HG02981 (cell line): ENCODE measurements at regions not wholly inside any gene's neighbourhood (a gene's known extent, or its start where the extent isn't known, plus 50 kb on each side); places are given as distances from the start of the nearest gene placed in this dataset.
"Not testable (repeated sequence)": the region's sequence is repeated elsewhere in the genome, so short reads cannot be mapped to it uniquely, and the experiment has no call there.

Experiments used
- ATAC-seq: cut with Tn5 transposase; IDR thresholded peaks from one replicate; pipeline ENCODE4 v1.9.1; 2021; ENCODE audit warnings: mild to moderate bottlenecking, moderate library complexity; ENCODE audit not compliant: unreplicated experiment

DNA sequence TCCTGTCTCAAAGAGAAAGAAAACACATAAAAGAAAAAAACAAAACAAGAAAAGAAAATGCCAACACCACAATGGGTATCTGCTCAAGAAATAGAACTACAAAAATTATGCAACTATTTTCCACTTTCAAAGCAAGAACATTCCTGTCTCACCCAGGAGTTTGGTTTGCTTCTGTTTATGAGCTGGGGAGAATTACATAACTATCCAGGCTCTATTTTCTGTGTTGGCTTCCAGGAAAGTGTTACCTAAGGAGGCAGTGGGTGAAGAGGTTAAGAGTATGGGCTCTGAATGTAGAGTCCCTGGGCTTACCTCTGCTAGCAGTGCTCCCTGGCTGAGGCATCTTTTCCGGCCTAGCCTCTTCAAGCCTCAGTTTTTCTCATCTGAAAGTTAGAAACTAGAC, 426.7 kb downstream of the MIAT start:
- ATAC-seq, result no peak

DNA sequence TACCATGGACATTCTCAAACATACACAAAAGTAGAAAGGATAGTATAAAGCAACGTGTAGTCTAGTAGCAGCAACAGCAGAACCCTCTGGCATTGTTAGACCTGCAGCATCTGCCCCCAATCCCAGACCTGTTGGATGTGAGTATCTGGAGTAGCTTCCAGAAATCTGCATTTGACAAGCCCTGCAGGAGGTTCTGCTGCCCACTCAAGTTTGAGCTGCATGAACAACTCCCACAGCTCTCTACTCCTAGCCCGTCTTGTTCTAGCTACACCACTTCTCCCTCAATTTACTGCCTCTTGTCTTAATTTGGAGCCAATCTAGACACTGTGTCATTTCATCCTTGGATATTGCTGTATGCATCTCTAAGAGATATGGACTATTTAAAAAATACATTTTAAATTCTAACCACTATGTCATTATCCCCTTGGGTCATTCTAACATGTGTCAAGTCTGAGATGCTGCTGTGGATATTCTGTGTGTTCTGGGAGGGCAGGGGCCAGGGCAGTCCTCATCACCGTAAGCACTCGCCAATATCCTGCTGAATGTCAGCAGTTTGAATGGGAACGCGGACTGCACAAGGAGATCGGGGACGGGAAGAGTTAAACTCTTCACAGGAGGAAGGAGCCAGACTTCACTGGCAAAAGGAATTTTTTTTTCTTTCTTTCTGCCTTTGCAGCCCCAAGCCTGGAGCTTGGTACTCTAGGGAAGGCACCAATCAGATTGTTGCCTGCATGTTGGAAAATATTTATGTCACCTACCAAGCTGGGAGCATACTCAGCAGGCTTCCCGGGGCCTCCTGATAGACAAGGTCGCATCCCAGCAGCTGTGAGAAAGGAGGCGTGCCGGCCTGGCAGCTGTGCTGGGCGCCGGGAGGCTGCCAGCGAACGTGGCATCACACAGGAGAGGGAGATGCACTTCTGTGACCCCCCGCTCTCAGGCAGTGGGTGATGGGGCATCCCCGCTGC, 429.0 kb downstream of the MIAT start:
- ATAC-seq, result no peak

DNA sequence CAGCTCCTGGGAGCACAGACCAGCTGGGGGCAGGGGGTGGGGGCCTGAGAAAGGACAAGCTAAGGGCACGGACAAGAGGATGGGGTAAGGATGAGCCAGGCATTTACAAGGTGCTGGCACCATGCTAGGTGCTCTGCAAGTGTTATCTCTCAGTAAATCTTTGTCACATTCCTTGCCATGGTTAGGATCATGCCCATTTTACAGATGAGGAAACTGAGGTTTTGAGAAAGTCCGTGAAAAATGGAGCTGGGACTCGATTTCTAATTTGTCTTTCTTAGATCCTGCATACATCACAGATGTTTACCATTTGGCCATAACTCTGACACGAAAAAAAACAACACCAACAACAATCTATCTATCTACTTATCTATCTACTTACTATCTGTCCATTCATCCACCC, 429.7 kb downstream of the MIAT start:
- no peak for ATAC-seq

DNA sequence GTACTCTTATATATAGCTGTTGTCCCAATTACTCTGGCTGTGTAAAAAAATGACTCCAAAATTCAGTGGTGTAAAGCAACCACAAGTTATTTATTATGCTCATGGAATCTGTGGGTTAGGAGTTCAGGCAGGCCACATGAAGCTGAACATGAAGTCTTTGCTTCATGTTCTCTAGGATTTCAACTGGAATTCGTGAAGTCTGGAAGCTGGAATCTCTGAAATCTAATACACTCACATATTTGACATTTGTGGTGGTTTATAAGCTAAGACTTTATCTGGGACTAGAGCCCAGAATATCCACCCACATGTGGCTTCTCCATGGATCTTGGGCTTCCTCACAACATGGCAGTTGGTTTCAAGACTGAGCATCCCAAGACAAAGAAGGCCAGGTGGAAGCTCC, 430.6 kb downstream of the MIAT start:
- ATAC-seq, result no peak

DNA sequence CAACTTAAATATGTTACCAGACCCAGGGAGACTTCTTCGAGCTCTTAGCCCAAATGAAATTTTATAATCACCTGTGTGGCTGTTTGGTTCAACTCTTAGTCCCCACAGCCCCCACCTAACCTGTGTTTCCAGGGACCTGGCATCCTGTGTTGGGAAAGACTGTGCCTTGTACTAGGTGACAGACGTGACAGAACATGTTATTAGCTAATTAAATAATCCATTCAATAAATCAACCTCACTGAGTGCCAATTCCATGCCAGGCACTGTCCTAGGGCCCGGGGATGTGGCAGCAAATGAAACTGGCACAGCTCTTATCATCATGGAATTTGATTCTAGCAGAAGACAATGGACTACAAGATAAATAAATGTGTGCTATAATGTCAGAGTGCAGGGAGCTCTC, 431.9 kb downstream of the MIAT start:
- ATAC-seq, result no peak

DNA sequence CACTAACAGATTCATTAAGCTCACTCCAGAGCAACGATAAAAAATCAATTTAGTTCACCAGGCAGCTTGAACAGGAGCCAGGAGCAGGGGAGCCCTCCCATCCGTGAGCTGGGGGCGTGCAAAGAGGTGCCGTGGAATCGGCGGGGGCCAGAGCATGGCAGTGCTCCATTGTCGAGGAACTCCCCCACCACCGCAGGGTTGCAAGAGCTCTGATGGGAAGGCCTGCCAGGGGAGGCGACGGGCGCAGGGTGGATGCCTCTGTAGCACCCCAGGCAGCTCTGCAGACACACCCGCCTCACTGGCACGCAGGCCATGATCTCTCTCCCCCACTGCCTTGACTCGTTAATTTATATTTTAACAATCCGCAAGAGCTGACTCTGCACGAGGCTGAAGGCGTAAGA, 433.2 kb downstream of the MIAT start:
- no peak for ATAC-seq

DNA sequence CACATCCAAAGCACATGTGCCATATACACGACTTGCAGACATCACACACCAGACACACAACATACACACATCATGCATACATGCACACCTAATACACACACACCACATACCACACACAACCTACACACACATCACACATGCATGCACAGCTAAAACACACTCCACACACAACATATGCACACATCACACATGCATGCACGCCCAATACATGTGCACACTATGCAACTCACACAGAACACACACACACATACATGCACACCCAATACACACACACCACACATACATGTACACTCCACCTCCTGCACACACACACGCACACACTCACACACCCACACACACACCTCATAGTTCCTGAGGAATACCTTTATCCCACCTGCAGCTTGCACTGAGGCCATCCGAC, 436.0 kb downstream of the MIAT start:
- no peak for ATAC-seq

DNA sequence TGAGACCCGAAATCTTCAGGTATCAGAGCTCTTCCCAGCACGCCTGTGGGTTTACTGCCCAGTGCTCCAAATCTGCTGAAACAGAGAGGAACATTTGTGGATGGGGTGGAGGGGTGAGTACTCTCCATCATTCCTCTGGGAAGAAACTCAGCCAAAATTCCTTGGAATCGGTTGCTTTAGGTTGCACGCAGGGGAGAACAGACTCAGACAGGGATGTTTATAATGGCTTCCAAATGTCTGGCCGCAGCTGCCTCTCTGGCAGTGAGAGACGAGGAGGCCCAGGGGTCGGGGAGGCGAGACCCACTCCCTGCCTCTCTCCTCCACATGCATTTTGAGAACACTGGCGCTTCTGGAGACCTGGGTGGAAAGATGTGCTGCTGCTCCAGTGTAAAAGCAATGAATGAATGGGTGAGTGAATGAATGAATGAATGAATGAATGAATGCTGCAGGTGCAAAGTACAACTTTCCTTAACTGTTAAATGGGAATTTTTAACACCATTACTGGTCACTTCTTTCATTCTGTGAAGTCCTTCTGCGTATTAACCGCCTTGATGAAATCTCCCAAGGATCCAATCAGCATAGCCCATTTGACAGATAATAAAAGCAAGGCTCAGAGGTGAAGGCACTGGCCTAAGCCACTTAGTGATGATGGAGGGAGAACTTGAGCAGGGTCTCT, 437.4 kb downstream of the MIAT start:
- ATAC-seq, result no peak

DNA sequence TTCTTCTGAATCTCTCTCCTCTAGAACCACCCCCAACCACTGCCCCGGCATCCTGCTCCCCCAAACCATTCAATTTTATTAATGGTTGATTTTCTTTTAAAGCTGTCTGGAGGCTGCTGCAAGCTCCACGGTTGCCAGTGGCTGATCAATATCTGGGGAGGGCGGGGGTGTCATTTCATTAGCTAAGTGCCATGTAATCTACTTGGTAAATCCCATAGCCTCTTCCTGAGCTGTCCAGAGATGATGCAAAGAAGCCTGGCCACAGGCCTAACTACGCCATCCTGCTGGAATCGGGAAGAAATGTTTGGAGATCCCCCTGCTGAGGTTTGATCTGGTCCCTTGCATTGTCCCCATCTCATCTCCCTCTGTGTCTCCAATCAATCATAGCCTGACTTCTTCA, 440.1 kb downstream of the MIAT start:
- no peak for ATAC-seq

DNA sequence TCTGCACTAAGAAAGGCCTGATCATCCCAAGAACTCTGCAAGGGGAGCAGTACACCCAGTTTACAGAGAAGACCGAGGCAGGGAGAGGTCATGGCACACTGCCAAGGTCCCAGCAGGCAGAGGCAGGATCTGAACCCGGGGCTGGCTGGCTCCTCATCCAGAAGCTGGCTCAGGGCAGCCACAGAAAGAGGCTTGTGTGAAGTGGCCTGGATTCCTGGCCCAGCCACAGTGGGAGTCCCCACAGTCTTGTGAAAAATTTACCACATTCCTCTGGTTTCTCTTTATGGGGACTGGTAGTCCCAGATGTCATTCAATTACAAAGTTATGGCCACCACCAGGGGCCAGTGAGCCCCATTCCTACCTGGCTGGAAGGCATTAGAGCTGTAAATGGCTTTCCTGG, 440.5 kb downstream of the MIAT start:
- no peak for ATAC-seq

DNA sequence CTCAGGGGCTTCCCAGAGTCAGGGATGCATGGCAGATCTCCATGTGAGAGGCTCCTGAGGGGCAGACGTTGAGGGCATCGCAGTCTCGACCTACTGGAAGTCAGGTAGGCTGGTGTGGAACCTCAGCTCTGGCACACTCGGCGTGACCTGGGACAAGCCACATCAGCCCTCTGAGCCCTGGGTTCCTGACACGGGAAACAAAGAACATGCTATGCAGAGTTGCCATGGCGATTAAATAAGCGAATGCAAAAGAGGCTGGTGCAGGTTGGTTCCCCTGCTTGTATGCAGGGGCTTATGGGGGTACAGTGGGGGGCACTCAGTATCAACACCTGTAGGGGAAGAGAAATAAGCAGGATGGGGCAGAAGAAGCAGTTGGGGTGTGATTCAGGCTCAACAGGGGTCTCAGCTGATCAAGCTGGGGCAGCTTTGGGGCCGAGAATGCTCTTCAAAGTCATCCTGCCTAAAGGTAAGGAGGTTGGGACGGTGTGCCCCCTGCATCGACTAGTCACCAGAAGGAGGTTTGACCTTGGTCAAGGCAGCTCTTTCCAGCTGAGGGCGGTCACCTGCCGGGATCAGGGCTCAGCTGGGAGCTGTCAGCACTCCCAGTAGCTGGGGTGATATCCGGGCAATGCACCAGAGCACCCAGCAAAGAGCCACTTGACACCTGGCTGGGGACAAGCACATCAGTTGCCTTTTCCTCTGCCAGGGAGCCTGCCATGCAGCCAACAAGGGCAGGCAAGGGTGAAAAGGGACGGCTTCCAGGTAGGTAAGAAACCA, 442.7 kb downstream of the MIAT start:
- no peak for ATAC-seq

DNA sequence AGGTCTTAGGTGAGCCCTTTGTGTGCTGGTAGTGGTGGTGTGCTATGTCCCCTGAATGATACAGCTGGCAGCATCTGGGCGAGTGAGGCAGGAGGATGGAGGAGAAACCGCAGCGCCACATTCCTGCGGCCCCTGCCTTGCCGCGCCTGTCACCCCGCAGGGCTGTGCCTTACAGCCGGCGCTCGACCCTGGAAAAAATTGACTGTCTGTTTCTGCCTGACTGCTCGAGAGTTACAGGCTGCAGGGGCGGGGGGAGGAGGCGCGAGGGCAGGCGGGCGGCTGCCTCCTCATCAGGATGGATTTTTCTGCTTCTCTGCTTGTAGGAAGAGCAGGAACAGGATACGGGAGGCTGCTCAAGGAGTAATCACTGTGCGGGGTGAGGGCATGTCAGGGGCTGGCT, 443.4 kb downstream of the MIAT start:
- ATAC-seq, result no peak

DNA sequence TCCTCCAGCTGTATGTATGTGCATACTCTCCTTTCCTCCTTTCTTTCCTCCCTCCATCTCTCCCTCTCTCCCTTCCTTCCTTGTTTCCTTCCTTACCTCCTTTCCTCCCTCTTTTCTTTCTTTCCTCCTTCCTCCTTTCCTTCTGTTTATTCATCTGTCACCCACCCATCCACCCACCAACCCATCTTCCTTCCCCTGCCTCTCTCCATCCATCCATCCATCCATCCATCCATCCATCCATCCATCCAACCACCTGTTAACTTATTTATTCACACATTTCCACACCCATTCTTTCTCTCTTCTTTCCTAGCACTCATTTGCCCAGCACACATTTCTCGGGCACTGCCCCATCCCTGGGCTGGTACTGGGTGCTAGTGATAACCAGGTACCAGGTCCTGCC, 443.9 kb downstream of the MIAT start:
- no peak for ATAC-seq

DNA sequence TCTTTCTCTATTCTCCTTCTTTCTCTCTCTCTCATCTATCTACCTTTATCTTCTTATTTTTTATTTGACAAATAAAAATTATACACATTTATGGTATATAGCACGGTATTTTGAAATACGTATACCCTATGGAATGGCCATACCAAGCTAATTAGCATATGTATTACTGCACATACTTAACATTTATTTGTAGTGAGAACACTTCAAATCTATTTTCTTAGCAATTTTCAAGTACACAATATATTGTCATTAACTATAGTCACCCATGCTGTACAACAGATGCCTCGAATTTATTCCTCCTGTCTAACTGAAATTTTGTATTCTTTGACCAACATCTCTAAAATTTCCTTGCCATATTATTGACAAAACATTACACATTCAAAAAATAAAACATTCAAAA, 447.1 kb downstream of the MIAT start:
- no peak for ATAC-seq

DNA sequence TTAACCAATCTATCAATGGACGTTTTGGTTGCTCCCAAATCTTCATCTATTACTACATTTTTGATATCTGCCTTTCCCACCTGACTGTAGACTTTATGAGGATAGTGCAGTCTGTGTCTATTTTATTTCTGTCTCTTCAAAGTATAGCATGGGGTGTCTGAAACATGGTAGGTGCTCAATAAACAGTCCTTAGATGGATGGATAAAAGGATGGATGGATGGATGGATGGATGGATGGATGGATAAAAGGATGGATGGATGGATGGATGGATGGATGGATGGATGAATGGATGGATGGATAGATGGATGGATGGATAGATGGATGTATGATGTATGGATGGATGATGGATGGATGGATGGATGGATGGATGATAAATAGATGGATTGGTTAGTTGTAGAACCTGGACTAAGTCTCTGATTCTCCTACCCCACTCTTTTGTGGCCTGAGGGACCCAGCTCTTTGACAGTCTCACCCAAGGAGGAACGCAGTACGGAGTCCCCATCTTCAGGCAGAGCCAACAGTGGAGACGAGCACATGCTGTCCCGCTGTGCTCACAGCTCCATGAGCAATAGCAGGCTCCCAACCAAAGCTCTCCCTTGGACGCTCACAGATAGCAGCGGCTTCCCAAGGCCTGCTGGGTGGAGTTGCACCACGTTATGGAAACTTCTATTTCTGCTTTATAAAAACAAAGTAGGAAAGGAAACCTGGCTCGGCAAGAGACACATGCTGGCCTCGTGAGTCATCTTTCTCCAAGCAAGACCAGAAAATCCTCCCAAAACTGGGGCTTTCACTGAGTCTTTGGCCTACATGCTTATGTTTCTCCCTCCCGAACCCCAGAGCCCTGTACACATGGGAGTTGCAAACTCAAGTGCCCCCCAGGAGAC, 448.0 kb downstream of the MIAT start:
- no peak for ATAC-seq

DNA sequence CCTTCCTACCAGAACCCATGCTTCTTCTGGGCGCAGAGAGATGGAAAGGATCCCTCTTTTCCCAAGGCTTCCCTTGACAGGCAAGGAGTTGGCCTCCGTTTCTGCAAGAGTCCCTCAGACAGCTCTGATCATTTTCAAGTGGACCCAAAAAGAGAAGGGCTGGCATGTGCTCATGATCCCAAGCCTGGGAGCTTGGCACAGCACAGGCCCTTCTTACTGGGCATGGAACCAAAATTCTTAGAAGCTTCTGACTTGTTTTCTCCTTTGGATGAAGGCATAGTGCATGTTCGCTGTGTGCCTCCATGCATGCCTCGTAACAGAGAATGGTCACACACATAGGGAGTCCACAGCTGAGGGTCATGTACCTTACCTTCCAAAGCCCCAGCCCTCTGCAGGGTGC, 449.6 kb downstream of the MIAT start:
- no peak for ATAC-seq

DNA sequence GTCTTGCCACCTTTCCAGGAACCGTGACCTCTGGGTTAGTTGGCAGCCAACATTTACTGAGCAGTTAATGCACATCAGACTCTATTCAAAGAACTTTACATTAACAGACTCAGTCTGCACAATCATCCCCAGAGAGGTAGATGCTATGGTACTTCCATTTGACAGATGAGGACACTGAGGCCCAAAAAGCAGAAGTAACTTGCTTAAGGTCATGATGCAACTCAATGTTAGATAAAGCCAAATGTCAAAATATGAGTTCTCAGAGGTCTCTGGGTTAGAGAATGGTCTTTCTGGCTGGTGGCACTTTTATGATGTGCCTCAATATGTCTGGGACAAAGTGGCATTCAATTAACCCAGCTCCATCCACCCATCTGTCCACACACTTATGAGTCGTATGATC, 450.0 kb downstream of the MIAT start:
- no peak for ATAC-seq

DNA sequence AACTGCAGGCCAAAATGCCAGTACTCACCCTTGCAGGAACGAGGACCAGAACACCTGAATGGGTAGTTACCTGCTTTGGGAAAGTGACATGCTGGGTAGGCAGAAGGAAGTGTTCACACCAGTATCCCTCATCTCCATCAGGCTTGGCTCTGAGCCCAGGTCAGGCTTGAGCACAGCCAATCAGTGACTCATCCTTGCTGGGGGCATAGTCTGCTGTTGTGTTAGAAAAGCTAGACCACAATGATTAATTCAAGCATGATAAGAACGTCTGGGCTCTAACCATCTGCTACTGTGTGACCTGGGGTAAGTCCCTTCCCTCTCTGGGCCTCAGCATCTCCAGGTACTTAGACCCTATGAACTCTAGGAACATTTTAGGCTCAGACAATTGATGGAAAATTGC, 450.4 kb downstream of the MIAT start:
- ATAC-seq, result no peak

DNA sequence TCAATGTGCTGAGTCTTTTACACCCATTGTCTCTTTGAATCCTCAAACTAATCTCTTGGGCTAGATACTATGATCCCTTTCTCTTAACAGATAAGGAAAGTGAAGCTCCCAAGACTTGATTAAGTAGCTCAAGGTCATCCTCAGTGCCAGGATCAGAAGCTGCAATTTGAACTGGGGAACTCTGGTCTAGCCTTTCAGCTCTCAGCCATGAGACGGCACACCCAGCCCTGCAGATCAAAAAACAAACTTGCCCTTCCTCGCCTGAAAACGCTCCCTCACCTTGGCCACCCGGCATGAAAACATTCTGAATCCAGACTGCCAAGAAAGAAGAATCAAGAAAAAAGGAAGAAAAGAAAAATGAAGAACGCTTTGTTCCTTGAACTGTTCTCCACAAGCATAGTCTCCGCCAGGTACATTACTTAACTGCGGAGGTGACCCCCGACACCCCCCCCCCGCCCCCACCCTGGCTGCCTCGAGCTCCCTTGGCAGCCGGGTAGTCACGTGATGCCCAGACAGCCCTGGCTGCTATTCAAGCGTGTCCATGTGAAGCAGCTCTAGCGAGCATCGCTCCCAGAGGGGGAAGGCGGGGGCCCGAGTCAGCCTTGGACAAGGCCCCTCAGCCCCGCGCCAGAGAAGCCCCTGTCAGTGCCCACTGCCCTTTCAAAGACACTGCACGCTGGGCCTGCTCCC, 451.2 kb downstream of the MIAT start:
- ATAC-seq, result no peak

DNA sequence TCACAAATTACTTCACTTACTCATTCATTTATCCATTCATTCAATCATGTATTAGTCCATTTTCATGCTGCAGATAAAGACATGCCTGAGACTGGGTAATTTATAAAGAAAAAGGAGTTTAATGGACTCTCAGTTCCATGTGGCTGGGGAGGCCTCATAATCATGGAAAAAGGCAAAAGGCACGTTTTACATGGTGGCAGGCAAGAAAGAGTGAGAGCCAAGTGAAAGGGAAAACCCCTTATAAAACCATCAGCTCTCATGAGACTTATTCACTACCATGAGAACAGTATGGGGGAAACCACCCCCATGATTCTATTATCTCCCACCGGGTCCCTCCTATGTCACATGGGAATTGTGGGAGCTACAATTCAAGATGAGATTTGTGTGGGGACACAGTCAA, 452.0 kb downstream of the MIAT start:
- ATAC-seq, result not testable (repeated sequence)
